HCT116 (cell line): ENCODE measurements at regions not wholly inside any gene's neighbourhood (a gene's known extent, or its start where the extent isn't known, plus 50 kb on each side); places are given as distances from the start of the nearest gene placed in this dataset.

Experiments used
- CEBPB ChIP-seq: IDR thresholded peaks from 2 replicates; pipeline ENCODE4 v1.6.1; 2012; ENCODE audit warnings: low read depth
- EGR1 ChIP-seq: IDR thresholded peaks from 2 replicates; pipeline ENCODE4 v1.6.1; 2012; ENCODE audit warnings: low read depth
- EZH2 ChIP-seq: fragments of 200-600 bp; sonication (generic); IDR thresholded peaks from 2 replicates; pipeline ENCODE4 v1.6.1; 2017; ENCODE audit warnings: antibody characterized with exemption, mixed run types
- EZH2phosphoT487 ChIP-seq: fragments of 200-600 bp; IDR thresholded peaks from 2 replicates; pipeline ENCODE4 v1.6.1; 2018; ENCODE audit warnings: antibody characterized with exemption, borderline replicate concordance
- JUND ChIP-seq: IDR thresholded peaks from 2 replicates; pipeline ENCODE4 v1.6.1; 2012
- POLR2A ChIP-seq: IDR thresholded peaks from 2 replicates; pipeline ENCODE4 v1.7.0; 2011; ENCODE audit warnings: borderline replicate concordance; ENCODE audit not compliant: insufficient read depth, insufficient read length; ENCODE audit errors: extremely low read depth
- RAD21 ChIP-seq: IDR thresholded peaks from 2 replicates; pipeline ENCODE4 v1.6.1; 2012; ENCODE audit warnings: low read depth, mild to moderate bottlenecking
- SP1 ChIP-seq: IDR thresholded peaks from 2 replicates; pipeline ENCODE4 v1.6.1; 2012; ENCODE audit warnings: low read depth
- SRF ChIP-seq: IDR thresholded peaks from 2 replicates; pipeline ENCODE4 v1.6.1; 2012; ENCODE audit warnings: low read depth
- YY1 ChIP-seq: IDR thresholded peaks from 2 replicates; pipeline ENCODE4 v1.6.1; 2011; ENCODE audit warnings: low read length, low read depth, moderate library complexity, mild to moderate bottlenecking; ENCODE audit not compliant: insufficient replicate concordance; ENCODE audit errors: extremely low read depth
- TF ChIP-seq, protein P1 (sequence below), 3 experiments: fragments of 200-600 bp in 1 of 3; sonication (generic) in 1 of 3; IDR thresholded peaks in 2 of 3; conservative IDR thresholded peaks in 1 of 3; 2 replicates each; pipeline ENCODE4 v1.5.1; 2012 to 2017; ENCODE audit warnings: low read depth in 2 of 3, low read length in 2 of 3, antibody characterized with exemption in 1 of 3, borderline replicate concordance in 1 of 3, control low read depth in 1 of 3, mild to moderate bottlenecking in 1 of 3, mixed read lengths in 1 of 3, mixed run types in 1 of 3, moderate library complexity in 1 of 3; ENCODE audit not compliant: insufficient read depth in 1 of 3
- TF ChIP-seq, protein P2 (sequence below): IDR thresholded peaks from 2 replicates; pipeline ENCODE4 v1.6.1; 2012
- TF ChIP-seq, protein P3 (sequence below): IDR thresholded peaks from 2 replicates; pipeline ENCODE4 v1.6.1; 2012
- TF ChIP-seq, protein P4 (sequence below): IDR thresholded peaks from 2 replicates; pipeline ENCODE4 v1.6.1; 2012; ENCODE audit warnings: low read depth

DNA sequence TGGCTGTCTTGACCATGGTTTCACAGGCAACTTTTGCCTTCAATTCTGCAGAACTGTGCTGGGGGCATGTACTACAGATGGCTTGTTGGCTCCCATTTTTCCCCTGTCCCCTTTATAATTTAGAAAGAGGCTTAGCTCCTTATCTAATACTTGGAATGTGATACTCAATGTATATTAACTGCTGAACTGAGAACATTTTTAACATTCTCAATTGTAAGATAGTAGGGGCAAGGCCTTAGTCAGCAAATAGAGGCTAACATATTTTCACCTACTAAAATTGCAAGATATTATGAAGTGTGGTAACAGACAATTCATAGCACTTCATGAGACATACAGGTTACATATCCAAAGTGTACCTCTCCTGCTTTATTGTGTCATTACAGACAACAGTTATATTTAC lies 118.1 kb upstream of the ZNF366 start:
- no peak for TF ChIP-seq JUND
- TF ChIP-seq YY1, result no peak
- TF ChIP-seq RAD21, result no peak
- TF ChIP-seq, protein P1, sequence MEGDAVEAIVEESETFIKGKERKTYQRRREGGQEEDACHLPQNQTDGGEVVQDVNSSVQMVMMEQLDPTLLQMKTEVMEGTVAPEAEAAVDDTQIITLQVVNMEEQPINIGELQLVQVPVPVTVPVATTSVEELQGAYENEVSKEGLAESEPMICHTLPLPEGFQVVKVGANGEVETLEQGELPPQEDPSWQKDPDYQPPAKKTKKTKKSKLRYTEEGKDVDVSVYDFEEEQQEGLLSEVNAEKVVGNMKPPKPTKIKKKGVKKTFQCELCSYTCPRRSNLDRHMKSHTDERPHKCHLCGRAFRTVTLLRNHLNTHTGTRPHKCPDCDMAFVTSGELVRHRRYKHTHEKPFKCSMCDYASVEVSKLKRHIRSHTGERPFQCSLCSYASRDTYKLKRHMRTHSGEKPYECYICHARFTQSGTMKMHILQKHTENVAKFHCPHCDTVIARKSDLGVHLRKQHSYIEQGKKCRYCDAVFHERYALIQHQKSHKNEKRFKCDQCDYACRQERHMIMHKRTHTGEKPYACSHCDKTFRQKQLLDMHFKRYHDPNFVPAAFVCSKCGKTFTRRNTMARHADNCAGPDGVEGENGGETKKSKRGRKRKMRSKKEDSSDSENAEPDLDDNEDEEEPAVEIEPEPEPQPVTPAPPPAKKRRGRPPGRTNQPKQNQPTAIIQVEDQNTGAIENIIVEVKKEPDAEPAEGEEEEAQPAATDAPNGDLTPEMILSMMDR (IDR thresholded peaks at IDR 0.05 in 2 of 3, conservative IDR thresholded peaks at IDR 0.05 in 1 of 3; ENCODE audit: borderline replicate concordance in 1 of 3, insufficient read depth in 1 of 3, low read depth in 2 of 3, low read length in 2 of 3), result no peak
- TF ChIP-seq EZH2, result no peak
- no peak for TF ChIP-seq SRF
- TF ChIP-seq EZH2phosphoT487, result no peak
- no peak for TF ChIP-seq EGR1
- TF ChIP-seq, protein P2, sequence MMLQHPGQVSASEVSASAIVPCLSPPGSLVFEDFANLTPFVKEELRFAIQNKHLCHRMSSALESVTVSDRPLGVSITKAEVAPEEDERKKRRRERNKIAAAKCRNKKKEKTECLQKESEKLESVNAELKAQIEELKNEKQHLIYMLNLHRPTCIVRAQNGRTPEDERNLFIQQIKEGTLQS, result no peak
- TF ChIP-seq, protein P3, sequence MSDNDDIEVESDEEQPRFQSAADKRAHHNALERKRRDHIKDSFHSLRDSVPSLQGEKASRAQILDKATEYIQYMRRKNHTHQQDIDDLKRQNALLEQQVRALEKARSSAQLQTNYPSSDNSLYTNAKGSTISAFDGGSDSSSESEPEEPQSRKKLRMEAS, result no peak
- no peak for TF ChIP-seq SP1
- TF ChIP-seq POLR2A, result no peak
- TF ChIP-seq CEBPB, result no peak
- TF ChIP-seq, protein P4, sequence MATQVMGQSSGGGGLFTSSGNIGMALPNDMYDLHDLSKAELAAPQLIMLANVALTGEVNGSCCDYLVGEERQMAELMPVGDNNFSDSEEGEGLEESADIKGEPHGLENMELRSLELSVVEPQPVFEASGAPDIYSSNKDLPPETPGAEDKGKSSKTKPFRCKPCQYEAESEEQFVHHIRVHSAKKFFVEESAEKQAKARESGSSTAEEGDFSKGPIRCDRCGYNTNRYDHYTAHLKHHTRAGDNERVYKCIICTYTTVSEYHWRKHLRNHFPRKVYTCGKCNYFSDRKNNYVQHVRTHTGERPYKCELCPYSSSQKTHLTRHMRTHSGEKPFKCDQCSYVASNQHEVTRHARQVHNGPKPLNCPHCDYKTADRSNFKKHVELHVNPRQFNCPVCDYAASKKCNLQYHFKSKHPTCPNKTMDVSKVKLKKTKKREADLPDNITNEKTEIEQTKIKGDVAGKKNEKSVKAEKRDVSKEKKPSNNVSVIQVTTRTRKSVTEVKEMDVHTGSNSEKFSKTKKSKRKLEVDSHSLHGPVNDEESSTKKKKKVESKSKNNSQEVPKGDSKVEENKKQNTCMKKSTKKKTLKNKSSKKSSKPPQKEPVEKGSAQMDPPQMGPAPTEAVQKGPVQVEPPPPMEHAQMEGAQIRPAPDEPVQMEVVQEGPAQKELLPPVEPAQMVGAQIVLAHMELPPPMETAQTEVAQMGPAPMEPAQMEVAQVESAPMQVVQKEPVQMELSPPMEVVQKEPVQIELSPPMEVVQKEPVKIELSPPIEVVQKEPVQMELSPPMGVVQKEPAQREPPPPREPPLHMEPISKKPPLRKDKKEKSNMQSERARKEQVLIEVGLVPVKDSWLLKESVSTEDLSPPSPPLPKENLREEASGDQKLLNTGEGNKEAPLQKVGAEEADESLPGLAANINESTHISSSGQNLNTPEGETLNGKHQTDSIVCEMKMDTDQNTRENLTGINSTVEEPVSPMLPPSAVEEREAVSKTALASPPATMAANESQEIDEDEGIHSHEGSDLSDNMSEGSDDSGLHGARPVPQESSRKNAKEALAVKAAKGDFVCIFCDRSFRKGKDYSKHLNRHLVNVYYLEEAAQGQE, result no peak
